ENCODE measurements at regions not wholly inside any gene's neighbourhood (a gene's known extent, or its start where the extent isn't known, plus 50 kb on each side); places are given as distances from the start of the nearest gene placed in this dataset.

- Histone ChIP-seq H3K27ac (no peak overlapping the region), H3K9me3 (replicated peaks in 1 of 3) (no peaks in the 10 kb centered on the region), H3K4me1 (replicated peaks in 1 of 2) (no peaks in the 10 kb centered on the region), H3K4me3 (no peak overlapping the region), H3K36me3 (replicated peaks in 1 of 2) (no peaks in the 10 kb centered on the region), H3K27me3 (no peaks in the 10 kb centered on the region)
- TF ChIP-seq POLR2A (IDR thresholded peaks at IDR 0.05) (no peak), CTCF (IDR thresholded peaks at IDR 0.05) (no peak)
- intact Hi-C loops (cut with DNase I) = no loop called here
- DNase-seq = no peak
- WGBS, 4 donors = 75 to 89% (median 78%) methylated on average over 13 of the region's 13 CpGs
Measured at GRCh38 chr12:68487721-68488309, 122.9 kb upstream of the RAP1B start.

- H3K4me1 ChIP-seq (replicated peaks in 1 of 2) = no peaks in the 10 kb centered on the region
- no peaks in the 10 kb centered on the region for H3K36me3 ChIP-seq (replicated peaks in 1 of 2)
- intact Hi-C loops (cut with DNase I) = no loop called here
- DNase-seq = no peak
- no peaks in the 10 kb centered on the region for H3K27me3 ChIP-seq
- no peak overlapping the region for H3K4me3 ChIP-seq
- H3K9me3 ChIP-seq (replicated peaks in 1 of 3) = no peaks in the 10 kb centered on the region
- no peak overlapping the region for H3K27ac ChIP-seq
- TF ChIP-seq POLR2A (IDR thresholded peaks at IDR 0.05) (no peak), CTCF (IDR thresholded peaks at IDR 0.05) (no peak)
Measured at GRCh38 chr12:68489273-68489672, 121.4 kb upstream of the RAP1B start.

- Histone ChIP-seq H3K4me3 (no peak overlapping the region), H3K4me1 (replicated peaks in 1 of 2) (no peaks in the 10 kb centered on the region), H3K27me3 (no peaks in the 10 kb centered on the region), H3K36me3 (replicated peaks in 1 of 2) (no peaks in the 10 kb centered on the region), H3K27ac (no peak overlapping the region), H3K9me3 (replicated peaks in 1 of 3) (no peaks in the 10 kb centered on the region)
- no peak for DNase-seq
- intact Hi-C loops (cut with DNase I) = no loop called here
- no peak for TF ChIP-seq POLR2A (IDR thresholded peaks at IDR 0.05)
- TF ChIP-seq CTCF (IDR thresholded peaks at IDR 0.05) = no peak
- whole genome bisulfite sequencing, 4 donors = 74 to 93% (median 88%) methylated on average over 1 of the region's 1 CpG
Measured at GRCh38 chr12:68490476-68490875, 120.2 kb upstream of the RAP1B start.

- H3K4me1 ChIP-seq (replicated peaks in 1 of 2) = no peaks in the 10 kb centered on the region
- H3K4me3 ChIP-seq = no peak overlapping the region
- H3K27ac ChIP-seq = no peak overlapping the region
- no peaks in the 10 kb centered on the region for H3K36me3 ChIP-seq (replicated peaks in 1 of 2)
- WGBS, 4 donors = 78 to 85% (median 82%) methylated on average over 8 of the region's 8 CpGs
- no peak for TF ChIP-seq CTCF (IDR thresholded peaks at IDR 0.05)
- TF ChIP-seq POLR2A (IDR thresholded peaks at IDR 0.05) = no peak
- no peaks in the 10 kb centered on the region for H3K27me3 ChIP-seq
- no peak for DNase-seq
- intact Hi-C loops (cut with DNase I) = no loop called here
- H3K9me3 ChIP-seq (replicated peaks in 1 of 3) = no peaks in the 10 kb centered on the region
Measured at GRCh38 chr12:68491204-68491960, 119.3 kb upstream of the RAP1B start.

Data from adrenal gland (tissue), 9 donors.